ENCODE measurements at regions not wholly inside any gene's neighbourhood (a gene's known extent, or its start where the extent isn't known, plus 50 kb on each side); places are given as distances from the start of the nearest gene placed in this dataset.
"Not testable (repeated sequence)": the region's sequence is repeated elsewhere in the genome, so short reads cannot be mapped to it uniquely, and the experiment has no call there.

DNA sequence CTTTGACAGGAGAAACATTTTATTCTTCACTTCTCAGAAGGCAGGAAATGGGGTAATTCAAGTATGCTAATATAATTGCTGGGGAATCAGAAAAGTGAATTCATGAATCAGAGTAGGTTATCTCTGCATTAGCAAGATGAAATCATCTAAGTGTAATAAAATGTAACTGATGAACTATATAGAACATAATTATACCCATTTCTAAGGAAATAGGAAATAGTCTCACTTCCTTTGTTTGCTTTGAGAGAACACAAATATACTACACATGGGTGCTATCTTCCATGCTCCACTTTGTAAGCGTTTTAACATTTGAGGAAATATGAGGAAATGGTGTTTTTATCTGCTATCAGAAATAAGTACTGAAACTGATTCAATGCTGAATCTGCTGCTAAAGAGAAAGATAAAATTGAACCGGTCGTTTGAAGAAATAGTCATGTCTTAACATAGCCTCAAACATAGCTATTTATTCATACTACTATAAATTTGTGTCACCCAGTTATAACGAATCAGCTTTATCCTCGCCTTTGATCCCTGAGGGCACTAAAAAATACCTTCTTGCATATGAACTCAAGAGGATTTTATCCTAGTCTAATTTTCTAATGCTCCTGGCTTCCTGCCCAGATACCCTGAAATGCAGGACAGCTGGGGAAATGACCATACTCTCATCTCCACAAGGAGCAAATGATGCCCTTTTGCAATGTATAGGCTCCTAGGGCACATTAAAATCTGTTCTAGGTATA, 696.0 kb downstream of the C12orf50 start:
- TF ChIP-seq, protein P1, sequence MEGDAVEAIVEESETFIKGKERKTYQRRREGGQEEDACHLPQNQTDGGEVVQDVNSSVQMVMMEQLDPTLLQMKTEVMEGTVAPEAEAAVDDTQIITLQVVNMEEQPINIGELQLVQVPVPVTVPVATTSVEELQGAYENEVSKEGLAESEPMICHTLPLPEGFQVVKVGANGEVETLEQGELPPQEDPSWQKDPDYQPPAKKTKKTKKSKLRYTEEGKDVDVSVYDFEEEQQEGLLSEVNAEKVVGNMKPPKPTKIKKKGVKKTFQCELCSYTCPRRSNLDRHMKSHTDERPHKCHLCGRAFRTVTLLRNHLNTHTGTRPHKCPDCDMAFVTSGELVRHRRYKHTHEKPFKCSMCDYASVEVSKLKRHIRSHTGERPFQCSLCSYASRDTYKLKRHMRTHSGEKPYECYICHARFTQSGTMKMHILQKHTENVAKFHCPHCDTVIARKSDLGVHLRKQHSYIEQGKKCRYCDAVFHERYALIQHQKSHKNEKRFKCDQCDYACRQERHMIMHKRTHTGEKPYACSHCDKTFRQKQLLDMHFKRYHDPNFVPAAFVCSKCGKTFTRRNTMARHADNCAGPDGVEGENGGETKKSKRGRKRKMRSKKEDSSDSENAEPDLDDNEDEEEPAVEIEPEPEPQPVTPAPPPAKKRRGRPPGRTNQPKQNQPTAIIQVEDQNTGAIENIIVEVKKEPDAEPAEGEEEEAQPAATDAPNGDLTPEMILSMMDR (IDR thresholded peaks at IDR 0.05; ENCODE audit: insufficient read depth, low read depth, low read length): no peak
- H3K27me3 ChIP-seq (ENCODE audit: control insufficient read depth, insufficient read depth, low read length): no peaks in the 10 kb centered on the region
- H3K4me3 ChIP-seq (ENCODE audit: low read depth, low read length): no peak overlapping the region
- DNase-seq (ENCODE audit: low read depth): no peak
- H3K36me3 ChIP-seq (ENCODE audit: control insufficient read depth, insufficient read depth, low read length): no peaks in the 10 kb centered on the region
- POLR2A ChIA-PET: no interaction called here
- CTCF ChIA-PET: no interaction called here

DNA sequence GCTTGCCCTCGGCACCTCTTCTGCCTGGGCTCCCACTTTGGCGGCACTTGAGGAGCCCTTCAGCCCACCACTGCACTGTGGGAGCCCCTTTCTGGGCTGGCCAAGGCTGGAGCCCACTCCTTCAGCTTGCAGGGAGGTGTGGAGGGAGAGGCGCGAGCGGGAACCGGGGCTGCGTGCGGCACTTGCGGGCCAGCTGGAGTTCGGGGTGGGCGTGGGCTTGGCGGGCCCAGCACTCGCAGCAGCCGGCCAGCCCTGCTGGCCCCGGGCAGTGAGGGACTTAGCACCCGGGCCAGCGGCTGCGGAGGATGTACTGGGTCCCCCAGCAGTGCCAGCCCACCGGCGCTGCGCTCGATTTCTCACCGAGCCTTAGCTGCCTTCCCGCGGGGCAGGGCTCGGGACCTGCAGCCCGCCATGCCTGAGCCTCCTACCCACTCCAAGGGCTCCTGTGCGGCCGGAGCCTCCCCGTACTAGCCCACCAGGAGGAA, 699.1 kb downstream of the C12orf50 start:
- H3K36me3 ChIP-seq (ENCODE audit: control insufficient read depth, insufficient read depth, low read length); H3K27me3 ChIP-seq (ENCODE audit: control insufficient read depth, insufficient read depth, low read length); DNase-seq (ENCODE audit: low read depth); CTCF ChIA-PET; POLR2A ChIA-PET; H3K4me3 ChIP-seq (ENCODE audit: low read depth, low read length): not testable (repeated sequence)

DNA sequence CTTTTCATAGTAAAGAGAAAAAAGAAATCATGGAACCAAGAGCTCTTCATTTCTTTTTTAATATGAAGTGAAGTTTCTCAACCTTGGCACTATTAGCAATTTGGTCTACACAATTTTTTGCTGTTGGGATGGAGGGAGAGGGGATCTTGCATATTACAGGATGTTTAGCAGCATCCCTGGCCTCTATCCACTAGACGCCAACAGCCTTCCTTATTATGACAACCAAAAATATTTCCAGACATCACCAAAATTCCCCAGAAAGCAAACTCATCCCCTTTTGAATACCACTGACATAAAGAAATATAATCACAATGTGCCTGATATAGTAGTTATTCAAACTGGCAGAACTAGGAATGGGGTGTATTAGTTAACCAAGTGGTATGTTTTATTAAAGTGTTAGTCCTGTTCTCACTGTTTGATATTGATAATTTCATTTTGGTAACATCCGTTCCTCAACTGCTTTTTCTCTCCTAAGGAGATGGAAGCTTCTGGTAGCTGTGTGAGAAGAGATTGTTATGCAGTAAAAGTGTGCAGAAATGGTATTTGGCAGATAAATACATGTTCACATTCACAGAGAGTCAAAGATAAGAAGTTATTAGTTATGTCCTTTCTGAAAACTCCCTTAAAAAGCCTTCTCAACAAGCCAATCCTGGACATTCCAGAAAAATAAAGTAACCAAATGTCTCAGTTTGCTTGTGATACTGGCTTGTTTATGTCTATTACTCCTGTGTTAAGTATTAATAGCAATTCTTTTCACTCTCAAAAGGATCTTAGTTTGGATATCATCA, 699.9 kb downstream of the C12orf50 start:
- Histone ChIP-seq H3K36me3 (ENCODE audit: control insufficient read depth, insufficient read depth, low read length) (no peaks in the 10 kb centered on the region), H3K4me3 (ENCODE audit: low read depth, low read length) (no peak overlapping the region), H3K27me3 (ENCODE audit: control insufficient read depth, insufficient read depth, low read length) (no peaks in the 10 kb centered on the region)
- no peak for DNase-seq (ENCODE audit: low read depth)
- ChIA-PET POLR2A (no interaction called here), CTCF (no interaction called here)
- TF ChIP-seq, protein P1 (IDR thresholded peaks at IDR 0.05; ENCODE audit: insufficient read depth, low read depth, low read length): no peak

DNA sequence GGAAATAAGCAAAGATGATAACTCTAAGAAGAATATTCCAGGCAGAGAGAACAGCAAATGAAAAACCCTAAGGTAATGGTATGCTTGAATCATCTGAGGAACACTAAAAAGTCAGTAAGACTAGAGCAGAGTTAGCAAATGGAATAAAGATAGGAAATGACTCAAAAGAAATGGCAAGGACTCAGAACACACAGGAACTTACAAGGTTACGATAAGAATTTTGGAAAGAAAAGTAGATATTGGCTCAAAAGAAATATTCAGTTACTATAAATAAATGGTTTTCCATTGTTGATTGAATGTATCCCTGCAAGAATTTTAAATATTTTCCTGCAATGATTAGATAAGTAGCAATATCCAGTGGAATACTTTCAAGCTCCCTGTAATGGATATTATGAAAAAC, 705.8 kb downstream of the C12orf50 start:
- H3K36me3 ChIP-seq (ENCODE audit: control insufficient read depth, insufficient read depth, low read length): no peaks in the 10 kb centered on the region
- no peak overlapping the region for H3K4me3 ChIP-seq (ENCODE audit: low read depth, low read length)
- TF ChIP-seq, protein P1 (IDR thresholded peaks at IDR 0.05; ENCODE audit: insufficient read depth, low read depth, low read length): no peak
- DNase-seq (ENCODE audit: low read depth): no peak
- H3K27me3 ChIP-seq (ENCODE audit: control insufficient read depth, insufficient read depth, low read length): no peaks in the 10 kb centered on the region
- CTCF ChIA-PET: no interaction called here
- POLR2A ChIA-PET: no interaction called here

DNA sequence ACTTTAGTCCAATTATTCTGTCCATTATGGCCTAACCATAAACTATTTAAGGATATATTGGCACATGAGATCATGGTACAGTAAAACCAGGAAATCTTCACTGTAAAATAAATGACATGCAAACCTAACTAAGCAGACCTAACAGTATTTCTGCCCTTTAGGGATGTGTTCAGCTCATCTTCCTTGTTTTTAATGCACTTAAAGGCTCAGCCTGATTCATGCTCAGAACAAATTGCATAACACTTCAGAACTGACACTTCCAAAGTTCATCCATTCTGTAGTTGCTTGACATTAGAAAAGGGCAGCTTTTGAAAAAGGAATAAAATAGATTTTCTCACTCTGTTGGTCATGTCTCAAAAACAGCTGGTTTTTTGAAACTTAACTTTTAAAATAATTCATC, 708.5 kb downstream of the C12orf50 start:
- TF ChIP-seq, protein P1 (IDR thresholded peaks at IDR 0.05; ENCODE audit: insufficient read depth, low read depth, low read length): no peak
- CTCF ChIA-PET: no interaction called here
- H3K27me3 ChIP-seq (ENCODE audit: control insufficient read depth, insufficient read depth, low read length): no peaks in the 10 kb centered on the region
- H3K4me3 ChIP-seq (ENCODE audit: low read depth, low read length): no peak overlapping the region
- DNase-seq (ENCODE audit: low read depth): no peak
- POLR2A ChIA-PET: no interaction called here
- H3K36me3 ChIP-seq (ENCODE audit: control insufficient read depth, insufficient read depth, low read length): no peaks in the 10 kb centered on the region
